GM18907 (cell line): ENCODE measurements at regions not wholly inside any gene's neighbourhood (a gene's known extent, or its start where the extent isn't known, plus 50 kb on each side); places are given as distances from the start of the nearest gene placed in this dataset.
"Not testable (repeated sequence)": the region's sequence is repeated elsewhere in the genome, so short reads cannot be mapped to it uniquely, and the experiment has no call there.

ENCODE experiments used
- ATAC-seq: cut with Tn5 transposase; IDR thresholded peaks from one replicate; pipeline ENCODE4 v1.9.1; 2021; ENCODE audit warnings: mild to moderate bottlenecking, moderate library complexity; ENCODE audit not compliant: unreplicated experiment

DNA sequence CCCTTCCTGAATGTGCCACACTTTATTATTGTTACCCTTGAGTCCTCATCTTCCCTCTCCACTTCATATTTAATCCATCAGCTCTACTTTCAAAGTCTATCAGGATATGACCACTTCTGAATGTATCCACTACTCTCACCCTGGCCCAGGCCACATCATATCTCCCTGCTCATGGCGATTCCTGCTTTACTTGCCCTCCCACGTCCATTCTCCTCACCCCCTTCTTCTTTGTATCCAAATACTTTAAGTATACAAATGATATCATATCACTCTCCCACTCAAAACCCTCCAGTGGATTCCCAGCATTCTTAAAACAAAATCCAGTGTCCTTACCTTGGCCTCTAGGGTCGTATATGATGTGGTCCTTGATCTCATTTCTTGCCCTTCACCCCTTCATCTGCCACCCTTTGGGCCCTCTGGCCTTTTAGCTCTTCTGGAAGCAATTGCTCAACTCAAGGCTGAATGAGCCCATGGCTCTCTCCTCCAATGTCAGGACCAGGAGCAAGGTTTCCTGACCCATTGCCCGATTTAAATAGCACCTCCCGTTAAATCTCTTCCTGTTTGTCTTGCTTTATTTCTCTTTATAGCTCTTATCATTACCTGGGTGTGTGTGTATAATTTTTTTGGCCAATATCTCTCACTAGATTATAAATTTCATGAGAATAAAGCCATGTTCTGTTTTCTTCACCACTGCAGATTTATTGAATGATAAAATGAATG lies 205.9 kb upstream of the ECI2 start:
- ATAC-seq: no peak

DNA sequence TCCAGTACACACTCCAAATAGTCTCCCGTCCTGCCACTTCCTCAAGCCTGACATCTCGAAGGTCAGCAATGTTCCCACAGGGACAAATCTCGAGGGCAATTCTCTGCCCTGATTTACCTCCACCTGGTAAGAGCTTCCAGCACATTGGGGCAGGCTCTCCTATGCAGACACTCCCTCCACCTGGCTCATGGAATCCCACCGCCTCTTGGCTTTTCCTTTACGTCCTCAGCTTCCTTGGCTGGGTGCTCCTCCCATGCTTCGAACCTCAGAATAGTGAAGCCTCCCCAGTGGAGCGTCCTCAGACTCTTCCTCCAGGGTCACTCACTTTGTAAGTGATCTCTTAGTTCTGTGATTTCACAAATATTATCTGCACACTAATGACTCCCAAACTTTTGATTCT lies 205.2 kb upstream of the ECI2 start:
- ATAC-seq: no peak

DNA sequence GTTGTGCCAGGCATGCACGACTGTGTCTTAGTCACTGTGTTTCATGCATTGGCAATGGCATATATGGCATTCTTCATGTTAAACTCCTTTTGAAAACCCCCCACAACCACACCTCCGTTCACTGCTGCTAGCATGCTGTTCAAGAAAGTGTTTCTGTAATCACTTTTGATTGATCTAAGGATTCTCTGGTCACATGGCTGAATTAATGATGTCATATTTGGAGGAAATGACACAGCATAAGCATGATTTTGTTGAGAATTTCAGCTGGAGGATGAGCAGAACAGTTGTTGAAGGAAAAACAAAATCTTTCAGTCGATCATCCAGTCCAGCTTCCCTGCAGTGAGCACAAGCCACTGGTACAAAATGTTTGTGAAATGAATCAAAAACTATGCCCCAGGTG lies 203.5 kb upstream of the ECI2 start:
- no peak for ATAC-seq

DNA sequence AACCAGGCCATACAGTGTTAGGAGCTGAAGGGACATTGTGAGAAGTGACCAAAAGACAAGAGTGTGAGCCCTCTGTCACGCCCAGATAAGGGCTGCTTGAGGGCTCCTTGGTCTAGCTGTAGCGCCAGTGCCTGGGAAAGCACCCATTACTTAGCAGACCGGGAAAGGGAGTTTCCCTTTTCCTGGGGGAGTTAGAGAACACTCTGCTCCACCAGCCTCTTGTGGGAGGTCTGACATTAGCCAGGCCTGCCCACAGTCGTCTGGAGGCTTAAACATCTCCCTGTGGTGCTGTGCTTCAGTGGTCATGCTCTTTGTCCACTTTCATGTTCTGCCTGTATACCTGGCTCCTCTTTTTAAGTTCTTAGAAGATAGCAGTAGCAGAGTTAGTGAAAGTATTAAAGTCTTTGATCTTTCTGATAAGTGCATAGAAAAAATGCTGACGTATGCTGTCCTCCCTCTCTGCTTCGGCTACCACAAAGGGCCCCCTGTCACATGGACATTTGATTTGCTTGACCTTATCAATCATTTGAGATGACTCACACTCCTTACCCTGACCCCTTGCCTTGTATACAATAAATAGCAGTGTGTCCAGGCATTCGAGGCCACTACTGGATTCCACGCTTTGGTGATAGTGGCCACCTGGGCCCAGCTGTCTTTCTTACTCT lies 201.5 kb upstream of the ECI2 start:
- no peak for ATAC-seq

DNA sequence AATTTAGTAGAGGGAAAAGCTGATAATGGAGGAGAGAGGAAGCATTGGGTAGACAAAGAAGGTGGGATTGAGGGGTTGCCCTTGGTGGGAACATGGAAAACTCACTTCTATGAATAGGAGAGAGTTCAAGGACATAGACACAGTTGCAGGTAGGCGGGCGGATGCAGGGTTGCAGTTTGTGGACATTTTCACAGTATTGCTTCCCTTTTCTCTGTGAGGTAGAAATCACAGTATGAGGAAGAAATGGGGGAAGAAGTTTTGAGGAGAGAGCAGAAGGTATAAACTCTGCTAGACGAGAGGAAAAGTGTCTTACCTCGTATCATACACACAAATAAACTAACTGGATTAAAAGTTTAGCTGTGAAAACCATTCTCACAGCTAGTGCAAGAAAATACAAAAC lies 200.7 kb upstream of the ECI2 start:
- no peak for ATAC-seq

DNA sequence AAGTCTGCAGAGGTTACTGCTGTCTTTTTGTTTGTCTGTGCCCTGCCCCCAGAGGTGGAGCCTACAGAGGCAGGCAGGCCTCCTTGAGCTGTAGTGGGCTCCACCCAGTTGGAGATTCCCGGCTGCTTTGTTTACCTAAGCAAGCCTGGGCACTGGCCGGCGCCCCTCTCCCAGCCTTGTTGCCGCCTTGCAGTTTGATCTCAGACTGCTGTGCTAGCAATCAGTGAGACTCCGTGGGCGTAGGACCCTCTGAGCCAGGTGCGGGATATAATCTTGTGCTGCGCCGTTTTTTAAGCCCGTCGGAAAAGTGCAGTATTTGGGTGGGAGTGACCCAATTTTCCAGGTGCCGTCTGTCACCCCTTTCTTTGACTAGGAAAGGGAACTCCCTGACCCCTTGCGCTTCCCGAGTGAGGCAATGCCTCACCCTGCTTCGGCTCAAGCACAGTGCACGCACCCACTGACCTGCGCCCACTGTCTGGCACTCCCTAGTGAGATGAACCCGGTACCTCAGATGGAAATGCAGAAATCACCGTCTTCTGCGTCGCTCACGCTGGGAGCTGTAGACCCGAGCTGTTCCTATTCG lies 198.9 kb upstream of the ECI2 start:
- not testable (repeated sequence) for ATAC-seq

DNA sequence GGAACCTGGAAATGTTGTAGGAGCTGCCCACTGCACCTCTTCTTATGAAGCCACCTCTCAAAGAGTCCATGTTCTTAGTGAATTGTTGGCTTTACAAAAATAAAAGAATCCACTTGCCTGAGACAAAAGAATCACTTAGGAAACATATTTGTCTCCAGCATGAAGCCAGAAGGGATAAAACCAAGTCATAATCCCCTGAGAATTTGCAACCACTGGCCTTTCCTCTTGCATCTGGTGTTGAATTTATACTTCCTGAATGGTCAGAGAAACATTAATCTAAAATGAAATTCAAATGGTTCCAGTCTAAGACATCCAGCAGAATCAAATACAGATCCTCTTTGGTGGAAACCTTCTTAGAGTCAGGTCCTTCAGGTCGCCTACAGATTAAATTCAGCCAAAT lies 192.5 kb upstream of the ECI2 start:
- ATAC-seq: no peak

DNA sequence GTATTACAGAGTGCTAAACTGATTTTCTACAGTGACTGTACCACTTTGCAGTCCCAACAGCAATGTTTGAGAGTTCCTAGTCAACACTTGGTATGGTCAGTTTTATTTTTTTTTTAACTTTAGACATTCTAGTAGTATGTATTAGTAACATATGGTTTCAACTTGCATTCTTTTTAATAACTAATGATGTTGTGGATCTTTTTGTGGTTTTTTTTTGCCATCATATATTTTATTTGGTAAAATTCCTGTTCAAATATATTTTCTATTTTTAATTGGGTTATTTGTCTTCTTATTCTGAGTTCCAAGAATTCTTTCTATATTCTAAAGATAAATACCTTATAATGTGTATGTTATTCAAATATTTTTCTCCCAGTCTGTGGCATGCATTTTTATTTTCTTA lies 189.4 kb upstream of the ECI2 start:
- ATAC-seq: no peak

DNA sequence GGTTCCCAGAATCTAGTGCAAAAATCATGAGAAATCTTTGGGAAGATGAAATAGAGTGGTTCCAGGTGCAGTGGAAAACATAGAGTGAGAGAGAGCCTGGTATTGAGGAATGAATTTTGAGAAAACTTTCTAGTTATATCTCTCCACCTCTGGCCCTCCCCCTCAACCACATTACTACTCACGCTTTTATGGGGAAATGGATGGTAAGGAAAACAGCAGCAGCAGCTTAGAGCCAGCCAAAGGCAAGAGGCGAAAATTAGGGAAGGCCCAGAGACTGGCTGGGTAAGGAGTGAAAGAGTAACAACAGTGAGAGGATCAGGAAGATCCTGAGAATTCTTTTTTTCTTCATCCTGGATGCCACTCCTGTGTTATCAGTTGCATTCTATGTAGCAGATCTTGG lies 187.9 kb upstream of the ECI2 start:
- no peak for ATAC-seq

DNA sequence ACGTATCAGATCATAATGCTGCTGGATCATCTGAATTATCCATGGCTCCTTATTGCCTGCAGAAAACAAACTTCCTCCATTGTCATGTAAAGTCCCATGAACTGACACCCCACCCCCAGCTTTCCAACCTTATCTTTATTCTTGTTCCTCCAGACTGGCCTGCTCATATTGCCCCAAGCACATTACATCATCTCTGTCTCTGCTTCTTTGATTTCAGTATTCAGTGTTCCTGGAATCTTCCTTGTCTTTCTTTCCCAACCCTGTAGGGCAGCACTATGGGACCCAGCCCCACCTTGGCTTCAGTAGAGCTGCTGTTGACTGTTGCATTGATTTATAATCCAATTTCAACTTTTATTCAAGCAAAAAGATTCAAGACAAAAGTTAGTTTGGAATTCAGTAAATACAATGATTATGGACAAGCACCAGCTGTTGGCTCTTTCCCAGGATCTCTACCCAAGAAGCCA lies 187.5 kb upstream of the ECI2 start:
- no peak for ATAC-seq

DNA sequence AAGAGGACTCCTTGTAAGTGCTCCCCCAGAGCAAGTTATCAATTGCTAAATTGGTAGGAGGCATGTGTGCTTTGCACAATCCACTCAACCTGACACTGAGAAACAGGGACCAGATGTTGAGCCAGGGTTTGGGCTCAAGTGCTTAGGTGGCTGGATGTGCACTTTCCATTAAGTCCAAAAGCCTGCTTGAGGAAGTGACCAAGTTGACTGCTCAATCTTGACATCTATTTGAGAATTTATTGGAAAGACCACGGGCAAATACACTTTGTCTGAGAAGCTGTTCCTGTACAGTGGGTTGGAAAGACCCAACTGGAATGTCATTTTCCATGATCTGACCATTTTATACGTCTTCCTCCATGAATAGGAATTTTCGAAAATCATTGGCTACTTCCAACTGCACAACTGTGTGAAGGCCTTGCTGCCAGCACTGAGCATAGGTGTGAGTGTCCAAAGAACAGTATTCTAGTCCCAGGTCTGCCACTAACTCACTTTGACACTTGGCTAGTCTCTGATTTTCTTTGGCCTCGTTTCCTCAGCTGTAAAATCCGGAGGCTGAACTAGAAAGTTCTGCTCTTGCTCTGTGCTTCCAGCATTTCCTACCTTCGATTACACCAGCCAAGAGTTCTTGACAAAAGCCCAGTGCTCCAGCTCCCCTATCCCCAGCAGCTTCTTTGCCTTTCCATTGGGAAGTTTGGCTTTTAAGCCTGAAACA lies 186.9 kb upstream of the ECI2 start:
- no peak for ATAC-seq

DNA sequence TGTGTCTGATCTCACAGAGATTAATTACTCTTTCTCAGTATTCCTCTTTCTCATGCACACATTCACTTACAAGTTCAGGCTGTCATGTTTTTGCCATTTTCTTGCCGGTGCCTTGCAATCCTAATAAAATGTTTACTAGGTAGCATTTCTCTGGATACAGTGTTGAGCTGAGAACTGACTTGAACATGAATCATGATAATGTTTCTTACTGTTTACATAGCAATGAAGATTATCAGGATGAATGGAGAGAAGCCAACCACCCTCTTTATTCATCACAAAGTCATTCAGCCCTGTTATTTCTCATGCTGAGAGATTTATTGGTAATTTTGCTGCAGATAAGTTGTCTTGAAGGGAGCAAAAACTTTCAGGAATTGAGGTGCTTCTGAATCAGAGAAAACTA lies 185.5 kb upstream of the ECI2 start:
- no peak for ATAC-seq

DNA sequence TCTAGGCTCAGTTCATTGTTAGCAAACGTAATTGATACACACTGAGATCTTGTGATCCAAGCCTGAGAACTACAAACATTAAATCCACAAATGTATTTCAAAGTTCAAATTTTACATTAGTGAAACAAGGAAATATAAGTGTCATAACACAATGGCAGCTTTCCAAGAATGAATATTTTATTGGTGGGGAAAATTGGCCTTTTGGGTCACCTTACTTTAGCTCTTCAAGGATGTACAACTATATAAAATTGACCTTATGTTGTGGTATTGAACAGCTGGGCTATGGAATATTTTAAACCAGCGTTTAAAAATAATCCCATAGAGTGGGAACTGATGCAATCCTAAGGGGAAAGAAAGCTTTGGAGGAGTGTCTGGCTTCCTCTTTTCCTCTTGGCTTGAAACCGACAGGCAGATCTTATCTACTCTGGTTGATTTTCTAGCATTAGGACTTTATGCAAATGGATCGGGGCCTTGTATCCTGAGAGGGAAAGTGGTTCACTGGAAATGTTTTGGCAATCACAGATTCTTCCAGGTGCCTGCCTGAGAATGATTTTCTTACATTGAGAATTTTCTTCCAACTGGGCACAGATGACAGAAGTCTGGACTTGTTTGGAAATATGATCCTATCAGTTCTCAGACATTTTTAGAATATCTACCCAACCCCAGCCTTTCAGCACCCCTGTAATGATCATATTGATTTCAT lies 184.8 kb upstream of the ECI2 start:
- no peak for ATAC-seq

DNA sequence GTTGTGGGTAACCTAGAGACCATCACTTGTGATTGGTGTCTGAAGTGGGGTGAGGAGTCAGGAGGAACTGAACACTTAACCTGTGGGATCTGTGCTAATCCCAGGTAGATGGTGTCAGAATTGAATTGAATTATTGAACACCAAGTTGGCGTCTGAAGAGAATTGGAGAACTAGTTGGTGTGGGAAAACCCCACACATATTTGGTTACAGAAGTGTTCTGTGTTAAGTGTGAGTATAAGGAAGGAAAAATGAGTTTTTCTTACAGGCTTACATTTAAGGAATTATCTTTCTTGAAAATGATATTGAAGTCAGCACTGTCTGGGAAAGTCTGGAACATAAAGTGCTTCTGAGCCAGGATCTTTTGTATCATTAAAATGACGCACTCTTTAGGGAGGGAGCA lies 182.9 kb upstream of the ECI2 start:
- ATAC-seq: no peak

DNA sequence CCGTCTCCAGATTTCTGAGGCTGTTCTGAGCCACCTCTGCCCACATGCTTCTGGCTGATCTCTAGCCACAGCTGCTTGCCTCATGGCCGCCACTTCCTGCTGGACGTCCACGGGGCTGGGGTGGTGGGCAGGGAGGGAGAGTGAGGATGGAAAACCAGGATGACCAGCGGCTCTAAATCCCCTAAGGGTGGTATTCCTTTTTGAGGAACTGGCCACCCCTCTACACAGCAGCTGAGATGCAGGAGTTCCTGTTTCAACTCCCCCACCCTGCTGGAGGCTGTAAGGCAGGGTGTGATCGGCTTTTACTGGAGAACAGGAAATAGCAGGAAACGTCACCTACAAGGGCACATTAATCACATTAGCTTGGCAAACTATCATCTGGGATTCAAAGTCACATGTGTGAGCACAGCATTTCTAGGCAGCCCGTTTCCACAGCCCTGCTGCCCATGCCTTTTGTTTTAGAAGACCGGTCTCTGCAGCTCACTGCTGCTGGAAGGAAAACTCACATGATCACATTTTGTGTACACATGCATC lies 181.6 kb upstream of the ECI2 start:
- no peak for ATAC-seq

DNA sequence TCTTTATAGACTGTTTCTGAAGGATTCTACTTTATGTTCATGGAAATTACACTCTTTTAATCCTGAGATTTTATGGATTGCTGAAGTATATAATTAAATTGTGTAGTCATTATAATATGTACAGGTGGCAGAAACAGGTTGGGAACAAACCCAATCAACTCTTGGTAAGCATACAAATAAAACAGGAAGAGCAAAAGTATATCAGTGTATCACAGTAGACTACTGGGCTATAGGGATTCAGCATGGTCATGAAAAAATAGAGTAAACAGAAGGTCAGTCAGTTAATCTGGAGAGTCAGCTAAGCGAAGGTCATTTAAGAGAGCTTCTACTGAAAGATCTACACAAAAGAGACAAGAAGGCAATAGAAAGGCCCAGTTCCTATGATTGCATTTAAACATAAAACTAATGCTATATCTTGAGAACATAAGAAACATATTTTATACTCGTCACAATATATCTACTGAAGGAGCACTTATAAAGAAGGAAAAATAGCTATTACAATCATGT lies 178.9 kb upstream of the ECI2 start:
- ATAC-seq: no peak

DNA sequence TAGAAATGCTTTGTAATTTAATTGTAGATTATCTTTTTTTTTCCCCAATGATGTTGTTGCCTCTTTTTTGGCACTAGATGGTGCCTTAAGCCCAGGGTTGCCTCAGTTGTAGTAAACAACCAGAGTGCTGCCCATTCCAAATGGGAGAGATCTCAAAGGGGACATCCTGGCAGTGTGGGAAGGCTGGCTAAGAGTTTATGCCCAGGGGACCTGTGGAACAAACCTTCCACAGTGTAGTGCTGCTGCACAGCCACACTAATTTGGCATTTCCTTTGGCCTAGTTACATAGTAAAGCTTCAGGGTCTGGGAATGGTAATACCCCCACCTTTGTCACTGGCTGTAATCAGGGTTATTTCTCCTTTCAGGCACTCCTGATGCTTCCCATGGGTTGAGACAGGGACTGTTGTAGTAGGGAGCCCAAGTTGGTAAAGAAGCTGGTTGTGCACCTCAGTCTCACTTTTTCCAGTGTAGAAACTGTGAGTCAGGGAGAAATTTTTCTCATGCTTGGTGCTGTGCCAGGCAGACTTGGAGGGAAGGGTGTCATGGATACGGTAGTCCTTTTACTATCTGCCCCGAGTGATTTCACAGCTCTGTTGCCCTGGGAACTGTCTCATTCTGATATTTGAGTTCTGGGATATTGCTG lies 177.8 kb upstream of the ECI2 start:
- ATAC-seq: no peak

DNA sequence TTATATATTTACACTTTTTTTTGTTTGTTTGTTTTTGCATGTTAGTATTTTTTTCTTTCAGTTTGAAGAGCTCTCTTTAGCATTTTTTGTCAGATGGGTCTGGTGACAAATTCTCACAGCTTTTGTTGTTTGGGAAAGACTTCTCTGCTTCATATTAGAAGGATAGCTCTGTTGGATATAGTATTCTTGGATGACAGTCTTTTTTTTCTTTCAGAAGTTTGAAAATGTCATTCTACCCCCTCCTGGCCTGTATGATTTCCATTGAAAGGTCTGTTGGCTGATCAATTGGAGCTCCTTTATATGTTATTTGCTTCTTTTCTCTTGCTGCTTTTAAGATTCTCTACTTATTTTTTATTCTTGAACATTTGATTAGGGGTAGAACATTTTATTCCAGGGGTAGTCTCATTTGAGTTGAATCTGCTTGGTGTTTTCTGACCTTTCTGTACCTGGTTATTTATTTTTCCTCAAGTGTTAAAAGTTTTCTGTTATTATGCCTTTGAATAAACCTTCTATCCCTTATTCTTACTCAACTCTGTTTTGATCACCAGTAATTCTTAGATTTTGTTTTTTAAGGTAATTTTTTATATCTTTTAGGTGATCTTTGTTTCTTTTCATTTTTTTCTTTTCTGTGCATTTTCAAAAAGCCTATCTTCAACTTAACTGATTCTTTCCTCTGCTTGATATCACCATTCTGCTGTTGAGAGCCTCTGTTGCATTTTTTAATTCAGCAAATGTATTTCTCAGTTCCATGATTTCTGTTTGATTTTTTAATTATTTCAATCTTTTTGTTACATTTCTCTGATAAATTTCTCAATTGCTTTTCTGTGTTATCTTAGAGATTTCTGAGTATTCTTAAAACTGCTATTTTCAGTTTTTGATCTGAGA lies 176.8 kb upstream of the ECI2 start:
- ATAC-seq: no peak

DNA sequence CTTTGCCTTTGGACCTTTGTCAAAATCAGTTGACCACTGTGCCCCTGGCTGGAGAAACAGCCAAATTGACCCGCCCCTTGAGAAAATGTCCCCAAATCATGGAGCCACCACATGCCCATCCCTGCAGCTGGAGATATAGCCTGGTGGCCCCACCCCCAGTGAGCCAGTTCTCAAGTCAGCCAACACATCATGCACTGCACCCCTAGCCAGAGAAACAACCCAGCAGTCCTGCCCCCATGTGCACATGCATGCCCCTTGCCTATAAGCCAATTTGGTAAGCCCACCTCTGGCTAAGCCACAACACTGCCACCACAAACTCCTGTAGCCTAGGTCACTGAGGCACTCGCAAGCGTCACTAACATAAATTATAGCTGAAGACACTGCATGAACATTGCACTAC lies 174.2 kb upstream of the ECI2 start:
- ATAC-seq: no peak
